ENCODE measurements at regions not wholly inside any gene's neighbourhood (a gene's known extent, or its start where the extent isn't known, plus 50 kb on each side); places are given as distances from the start of the nearest gene placed in this dataset.

- TF ChIP-seq CTCF (IDR thresholded peaks at IDR 0.05; ENCODE audit: extremely low read depth in 1 of 2, insufficient read depth in 1 of 2, low read depth in 1 of 2, low read length in 2 of 2) (no peak), MAX (IDR thresholded peaks at IDR 0.05; ENCODE audit: insufficient read depth, insufficient read length) (no peak)
Observed at GRCh38 chr6:87827346-87827745, 125.3 kb upstream of the AKIRIN2 start.
